Stimulated activated CD4-positive, alpha-beta T cell treated with anti-CD3 and anti-CD28 coated beads, Interleukin-2, amount 100 ng/mL, for 48 hours (primary cell): ENCODE measurements at regions not wholly inside any gene's neighbourhood (a gene's known extent, or its start where the extent isn't known, plus 50 kb on each side); places are given as distances from the start of the nearest gene placed in this dataset.

Experiments used
- DNase-seq, 2 donors: peaks; one replicate each; pipeline ENCODE4 v3.0.0-alpha.2; 2020

DNA sequence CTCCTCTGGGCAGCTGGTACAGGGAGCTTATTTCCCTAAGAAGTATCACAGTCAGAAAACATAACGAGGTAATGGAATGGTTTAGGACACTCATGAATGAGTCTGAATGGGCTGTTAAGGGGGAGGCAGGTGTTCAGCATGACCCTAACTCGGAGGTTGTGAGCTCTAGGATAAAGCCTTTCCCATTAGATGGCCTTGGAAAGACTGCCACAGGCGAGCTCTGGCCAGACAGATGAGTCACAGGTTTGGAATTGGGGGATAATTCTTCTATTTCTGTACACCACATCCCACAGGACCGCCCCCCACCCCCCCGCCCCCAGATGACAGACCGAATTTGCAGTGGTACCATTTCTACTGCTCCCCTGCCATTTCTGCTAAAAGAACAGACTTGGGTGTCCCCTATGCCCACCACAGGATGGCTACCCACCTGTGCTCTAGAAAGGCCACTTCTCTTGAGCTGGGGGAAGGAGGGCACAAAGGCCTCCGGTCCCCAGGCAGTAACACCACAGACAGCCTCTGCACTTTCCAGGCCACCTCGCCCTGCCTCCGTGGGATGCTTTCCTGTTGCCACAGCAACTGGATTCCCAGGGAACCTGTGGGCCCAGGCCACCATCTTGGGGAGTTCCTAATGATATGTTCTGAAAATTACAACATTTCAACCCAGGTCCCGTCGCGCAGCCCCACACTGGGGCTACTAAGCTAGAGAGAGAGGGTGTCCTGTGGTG, 76.7 kb downstream of the TRIM29 start:
- no peak for DNase-seq

DNA sequence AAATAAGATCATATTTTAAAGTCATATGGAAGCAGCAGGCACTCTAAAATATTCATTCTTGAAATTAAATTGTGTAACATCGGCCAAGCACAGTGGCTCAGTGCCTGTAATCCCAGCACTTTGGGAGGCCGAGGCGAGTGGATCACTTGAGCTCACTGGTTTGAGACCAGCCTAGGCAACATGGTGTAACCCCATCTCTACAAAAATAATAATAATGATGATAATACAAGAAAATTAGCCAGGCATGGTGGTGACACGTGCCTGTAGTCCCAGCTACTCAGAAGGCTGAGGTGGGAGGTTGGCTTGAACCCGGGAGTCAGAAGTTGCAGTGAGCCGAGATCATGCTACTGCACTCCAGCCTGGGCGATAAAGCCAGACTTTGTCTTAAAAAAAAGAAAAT, 77.4 kb downstream of the TRIM29 start:
- no peak for DNase-seq

DNA sequence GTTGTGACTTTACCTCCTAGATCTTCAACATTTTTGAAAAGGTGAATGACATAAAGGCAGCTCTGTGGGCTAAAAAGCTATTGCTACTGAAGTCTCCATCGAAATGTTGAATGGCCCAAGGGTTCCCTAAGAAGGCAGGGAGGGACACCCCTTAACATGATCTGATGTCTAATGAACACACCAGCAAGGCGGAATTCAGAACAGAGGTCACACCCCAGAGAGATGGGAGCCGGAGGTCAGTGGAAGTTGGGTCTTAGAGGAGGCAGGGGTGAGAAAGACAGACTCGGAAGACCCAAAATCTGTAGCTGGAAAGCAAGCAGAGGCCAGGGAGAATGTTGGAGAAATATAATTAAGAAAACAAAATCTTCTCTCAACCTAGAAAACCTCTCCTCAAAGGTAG, 79.0 kb downstream of the TRIM29 start:
- DNase-seq: no peak

DNA sequence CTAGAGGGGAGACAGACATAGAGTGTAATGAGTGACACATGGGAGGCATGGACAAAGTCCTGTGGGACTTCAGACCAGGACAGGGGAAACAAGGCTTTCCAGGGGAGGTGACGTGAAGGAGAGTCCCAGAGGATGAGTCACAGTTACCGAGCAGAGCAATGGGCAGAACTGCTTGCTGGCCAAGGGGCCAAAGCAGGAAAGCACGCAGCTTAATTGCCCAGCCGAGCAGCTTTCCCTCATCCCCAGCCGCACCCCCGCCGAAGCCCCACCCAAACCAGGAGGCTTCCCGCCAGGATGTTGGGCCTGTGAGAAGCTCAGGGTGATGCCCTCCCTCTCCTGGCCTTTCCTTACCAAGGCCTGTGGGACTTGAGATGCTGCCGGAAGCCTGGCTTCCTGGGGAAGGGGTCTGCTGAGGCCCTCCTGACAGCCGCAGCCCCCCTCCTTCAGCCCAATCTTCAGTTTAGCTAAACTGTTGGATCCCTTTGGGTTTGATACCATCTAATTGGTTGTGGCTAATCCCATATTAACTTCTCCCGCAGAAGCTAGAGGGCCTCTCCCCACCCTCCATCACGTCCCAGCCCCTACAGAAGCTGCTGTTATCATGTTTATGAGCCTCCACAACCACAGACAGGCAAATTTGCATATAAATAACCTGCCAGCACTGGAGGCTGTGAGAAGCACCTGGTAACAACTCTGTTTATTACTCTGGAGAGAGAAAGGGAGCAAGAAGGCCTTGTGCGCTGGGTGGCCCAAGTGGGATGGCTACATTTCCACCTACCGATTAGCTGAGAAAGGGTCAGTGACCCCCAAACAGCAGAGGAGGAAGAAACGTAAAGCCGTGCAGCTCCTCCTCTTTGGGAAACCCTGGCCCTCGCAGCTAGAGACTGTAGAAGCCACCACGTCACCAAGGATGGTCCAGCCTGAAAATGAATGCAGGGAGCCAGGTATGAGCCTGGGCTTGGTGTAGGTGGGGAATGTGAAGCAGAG, 80.0 kb downstream of the TRIM29 start:
- no peak for DNase-seq

DNA sequence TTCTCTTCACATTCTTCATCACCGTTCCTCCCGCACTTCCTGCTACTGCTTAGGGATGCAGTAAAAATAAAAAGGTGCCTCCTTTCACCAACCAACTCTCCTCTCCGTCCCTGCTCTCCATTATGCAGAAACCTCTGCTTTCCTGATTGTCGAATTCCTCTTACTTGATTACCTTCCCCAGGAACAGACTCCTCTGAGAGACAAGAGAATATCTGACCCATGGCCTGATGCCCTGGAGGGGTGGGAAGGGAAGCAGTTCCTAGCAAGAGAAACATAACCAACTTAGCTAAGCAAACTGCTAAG, 80.9 kb downstream of the TRIM29 start:
- DNase-seq: no peak

DNA sequence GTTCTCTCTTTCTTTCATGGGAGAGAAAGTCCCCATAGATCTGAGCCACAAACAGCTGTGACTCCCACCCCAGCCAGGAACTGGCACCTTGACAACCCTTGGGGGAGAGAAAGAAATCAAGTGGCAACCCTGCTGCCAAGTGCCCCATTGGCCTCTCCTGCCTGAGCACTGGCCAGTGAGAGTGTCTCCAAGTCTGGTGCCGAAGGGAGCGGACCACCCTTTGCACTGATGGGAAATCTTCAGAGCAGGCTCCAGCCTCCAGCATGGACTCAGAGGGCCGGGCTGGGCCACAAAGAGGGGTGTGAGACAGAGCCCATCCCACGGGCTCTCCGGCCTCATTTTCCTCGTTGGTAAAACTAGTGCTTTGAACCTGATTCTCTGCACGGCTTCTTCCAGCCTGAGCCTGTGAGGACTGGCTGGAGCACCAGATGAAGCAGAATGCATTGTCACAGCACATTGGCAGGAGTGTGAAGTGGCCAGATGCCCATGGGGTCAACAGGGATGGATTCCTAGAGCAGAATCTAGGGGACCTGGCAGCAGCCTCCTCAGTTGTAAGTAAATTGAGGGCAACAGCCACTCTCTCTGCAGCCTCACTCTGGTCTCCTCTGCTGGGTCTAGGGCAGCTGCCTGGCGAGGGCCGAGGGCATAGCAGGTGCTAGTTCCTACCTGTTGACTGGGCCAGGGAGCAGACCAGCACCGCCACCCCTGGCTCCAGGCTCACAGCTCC, 81.4 kb downstream of the TRIM29 start:
- no peak for DNase-seq

DNA sequence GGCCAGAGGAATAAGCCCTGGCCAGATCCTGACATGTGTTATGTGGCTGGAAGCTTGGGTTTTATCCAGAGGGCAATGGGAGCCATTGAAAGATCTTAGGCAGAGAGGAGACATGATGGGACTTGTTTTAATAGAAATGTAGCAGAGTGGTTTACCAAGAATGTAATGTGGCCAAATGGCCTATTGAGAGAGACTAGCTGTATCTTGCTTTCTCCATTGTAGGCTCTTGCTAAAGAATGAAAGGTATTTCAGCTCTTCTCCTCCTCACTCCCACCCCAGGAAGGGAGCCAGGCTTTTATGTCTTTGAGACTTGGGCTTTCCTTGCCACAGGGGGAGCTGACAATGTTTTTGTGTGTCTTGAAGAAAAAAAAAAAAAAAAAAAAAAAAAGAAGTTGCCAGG, 82.3 kb downstream of the TRIM29 start:
- DNase-seq: no peak

DNA sequence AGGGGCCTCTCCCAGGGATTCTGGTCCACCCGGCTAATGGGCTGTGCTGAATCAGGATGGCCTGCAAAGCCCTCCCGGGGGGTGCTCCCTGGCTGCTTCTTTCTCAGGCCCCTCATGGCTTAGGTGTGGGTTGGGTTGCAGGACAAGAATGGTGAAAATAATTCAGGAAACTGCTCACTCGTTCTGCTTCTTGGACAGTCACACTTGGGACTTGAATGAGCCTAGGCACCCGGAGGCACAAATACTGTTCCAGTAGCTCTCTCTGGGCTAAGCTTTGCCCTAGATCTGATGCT, 83.2 kb downstream of the TRIM29 start:
- no peak for DNase-seq

DNA sequence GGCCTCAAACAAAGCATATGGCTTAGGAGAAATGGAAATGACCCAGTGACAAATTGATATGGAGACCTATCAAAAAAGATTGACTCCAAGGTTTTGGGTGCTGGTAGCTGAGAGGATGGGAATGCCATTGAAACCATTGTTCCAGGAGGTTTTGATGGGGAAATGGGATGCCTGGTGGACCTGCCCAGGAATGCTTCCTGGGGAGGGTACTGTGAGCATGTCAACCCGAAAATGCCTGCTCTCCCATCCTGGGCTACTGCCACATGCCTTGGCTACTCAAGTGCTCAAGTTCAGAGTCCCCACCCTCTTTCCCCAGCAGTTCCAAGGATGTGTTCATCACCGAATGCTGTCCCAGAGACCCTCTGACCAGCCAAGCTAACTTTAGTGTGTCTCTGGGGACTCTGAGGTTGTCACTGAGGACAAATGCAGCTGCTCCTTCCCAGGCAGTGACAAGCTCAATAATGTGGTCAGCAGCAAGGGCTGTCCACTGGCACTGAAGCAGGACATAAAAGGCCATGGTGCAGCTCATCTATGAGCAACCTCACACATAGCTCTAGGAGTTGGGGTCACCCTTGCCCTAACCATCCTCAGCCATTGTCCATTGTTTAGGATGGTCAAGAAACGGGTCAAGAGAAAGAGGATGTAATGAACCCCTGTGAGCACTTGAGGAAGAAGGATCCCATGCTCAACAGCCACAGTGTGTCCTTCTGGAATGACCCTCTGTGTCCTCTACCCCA, 83.7 kb downstream of the TRIM29 start:
- no peak for DNase-seq

DNA sequence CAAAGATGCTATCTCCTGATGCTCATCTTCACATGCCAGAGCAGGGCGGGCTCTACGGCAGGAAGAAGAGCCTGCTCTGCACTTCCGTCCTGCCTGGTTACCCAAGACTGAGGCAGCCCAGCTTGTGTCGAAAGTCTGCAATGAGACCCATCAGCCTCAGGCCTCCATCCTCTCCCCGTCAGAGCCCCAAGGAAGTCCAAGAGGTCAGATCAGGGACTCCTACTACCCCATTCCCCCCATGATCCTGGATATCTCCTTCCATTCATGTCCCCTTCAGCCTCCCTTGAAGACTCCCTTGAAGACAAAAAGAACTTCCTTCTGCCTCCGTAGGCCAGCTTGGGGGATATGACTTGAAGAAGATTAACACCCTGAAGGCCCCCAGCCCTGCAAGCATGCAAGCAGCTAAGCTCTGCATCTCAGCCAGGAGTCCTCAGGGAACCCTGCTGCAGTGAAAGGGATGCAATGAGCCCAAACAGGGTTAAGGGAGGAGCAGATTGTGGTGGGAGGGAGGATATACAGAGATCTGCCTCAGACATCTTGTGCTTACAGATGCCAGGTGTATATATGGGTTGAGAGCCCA, 85.6 kb downstream of the TRIM29 start:
- DNase-seq: no peak

DNA sequence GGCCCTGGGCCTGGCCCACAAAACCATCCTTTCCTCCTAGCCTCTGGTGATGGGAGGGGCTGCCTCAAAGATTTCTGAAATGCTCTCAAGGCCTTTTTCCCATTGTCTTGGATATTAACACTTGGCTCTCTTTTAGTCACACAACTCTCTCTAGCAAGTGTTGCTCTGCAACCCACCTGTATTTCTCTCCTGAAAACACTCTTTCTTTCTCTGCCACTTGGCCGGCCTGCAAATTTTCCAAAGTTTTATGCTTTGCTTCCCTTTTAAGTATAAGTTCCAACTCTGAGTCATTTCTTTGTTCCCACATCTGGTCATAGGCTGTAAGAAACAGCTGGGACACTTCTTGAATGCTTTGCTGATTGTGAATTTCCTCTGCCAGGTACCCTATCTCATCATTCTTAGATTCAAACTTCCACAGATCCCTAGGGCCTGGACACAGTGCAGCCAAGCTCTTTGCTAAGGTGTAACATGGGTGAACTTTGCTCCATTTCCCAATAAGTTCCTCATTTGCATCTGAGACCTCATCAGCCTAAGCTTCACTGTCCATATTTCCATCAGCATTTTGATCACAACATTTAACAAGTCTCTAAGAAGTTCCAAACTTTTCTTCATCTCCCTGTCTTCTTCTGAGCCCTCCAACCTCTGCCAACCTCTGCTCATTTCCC, 93.8 kb downstream of the TRIM29 start:
- no peak for DNase-seq

DNA sequence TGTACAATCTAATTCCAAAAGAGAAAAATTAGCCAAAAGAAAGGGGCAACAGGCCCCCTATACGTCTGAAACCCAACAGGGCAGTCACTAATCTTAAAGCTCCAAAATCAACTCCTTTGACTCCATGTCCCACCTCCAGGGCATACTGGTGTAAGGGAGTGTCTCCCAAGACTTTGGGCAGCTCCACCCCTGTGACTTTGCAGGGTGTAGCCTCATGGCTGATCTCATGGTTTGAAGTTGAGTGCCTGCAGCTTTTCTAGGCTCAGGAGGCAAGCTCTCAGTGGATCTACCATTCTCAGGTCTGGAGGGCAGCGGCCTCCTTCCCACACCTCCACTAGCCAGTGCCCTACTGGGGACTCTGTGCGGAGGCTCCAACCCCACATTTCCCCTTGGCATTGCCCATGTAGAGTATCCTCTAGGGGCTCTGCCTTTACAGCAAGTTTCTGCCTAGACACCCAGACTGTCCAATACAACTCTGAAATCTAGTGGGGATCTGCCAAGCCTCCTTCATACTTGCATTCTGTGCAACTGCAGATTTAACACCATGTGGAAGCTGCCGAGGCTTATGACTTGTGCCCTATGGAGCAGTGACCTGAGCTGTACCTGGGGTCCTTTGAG, 94.5 kb downstream of the TRIM29 start:
- no peak for DNase-seq

DNA sequence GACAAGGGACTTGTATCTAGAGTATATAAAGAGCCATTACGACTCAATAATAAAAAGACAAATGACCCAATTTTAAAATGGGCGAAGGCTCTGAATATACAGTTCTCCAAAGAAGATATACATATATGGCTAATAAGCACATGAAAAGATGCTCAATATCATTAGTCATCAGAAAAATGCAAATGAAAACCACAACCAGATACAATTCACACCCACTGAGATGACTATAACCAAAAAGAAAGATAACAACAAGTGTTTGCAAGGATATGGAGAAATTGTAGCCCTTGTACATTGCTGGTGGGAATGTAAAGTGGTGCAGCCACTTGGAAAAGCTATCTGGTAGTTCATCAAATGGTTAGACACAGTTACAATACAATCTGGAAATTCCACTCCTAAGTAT, 96.3 kb downstream of the TRIM29 start:
- no peak for DNase-seq

DNA sequence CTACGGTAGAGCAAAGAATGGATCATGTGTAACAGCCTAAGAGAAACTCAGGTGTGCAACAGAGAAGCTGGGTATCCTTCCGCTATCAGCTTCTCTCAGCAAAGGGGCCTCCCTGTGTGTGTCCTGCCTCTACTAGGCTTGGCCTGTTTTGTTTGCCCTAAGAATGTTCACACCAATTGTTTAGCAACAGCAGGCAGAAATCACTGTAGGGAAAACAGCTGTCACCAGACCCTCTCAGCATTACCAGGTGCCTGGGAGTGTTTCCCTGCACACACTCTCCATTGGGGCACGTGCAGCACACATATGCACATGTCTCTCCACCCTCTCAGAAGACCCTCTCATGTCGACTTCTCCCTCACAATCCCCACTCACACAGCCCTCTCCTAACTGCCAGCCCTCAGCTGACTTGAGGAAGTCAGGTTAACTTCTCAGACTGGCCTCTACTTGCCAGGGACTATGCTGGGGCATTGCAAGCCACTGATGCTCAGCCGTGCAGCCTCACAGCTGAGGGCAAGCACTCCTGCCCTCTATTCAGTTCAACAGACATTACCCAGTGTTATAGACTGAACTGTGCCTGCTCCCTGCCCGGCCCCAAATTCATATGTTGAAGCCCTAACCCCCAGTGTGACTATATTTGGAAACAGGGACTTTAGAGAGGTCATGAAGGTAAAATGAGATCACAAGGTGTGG, 97.6 kb downstream of the TRIM29 start:
- DNase-seq: no peak

DNA sequence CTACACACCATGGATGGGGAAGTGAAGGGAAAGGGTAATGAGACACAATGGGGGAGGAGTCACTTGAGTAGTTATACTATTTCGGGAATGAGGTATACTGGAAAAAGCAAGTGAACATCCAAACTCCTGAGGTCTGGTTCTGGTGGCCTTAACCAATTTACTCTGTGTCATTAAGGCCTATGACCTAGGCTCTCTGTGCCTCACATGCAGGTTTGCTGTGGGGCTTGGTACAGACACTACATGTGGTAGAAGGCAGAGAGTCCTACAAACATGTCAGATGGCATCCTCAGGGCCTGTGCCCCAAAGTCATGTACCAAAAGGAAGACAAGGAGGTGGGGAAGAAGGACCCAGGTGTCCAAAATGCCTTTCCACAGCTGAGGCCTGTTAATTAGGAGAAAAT, 98.9 kb downstream of the TRIM29 start:
- DNase-seq: no peak

DNA sequence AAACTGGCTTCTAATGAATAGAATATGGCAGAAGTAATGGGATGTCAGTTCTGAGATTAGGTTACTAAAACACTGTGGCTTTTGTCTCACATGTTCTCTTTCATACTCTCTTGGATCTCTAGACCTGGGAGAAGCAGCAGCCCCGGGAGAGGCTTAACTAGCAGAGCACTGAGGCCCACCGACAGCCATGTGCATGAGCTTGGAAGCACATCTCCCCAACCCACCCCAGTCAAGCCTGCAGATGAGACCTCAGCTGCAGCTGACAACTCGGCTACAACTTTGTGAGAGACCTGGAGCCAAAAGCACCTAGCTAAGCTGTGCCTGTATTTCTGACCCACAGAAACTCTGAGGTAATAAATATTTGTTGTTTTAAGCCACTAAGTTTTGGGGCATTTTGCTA, 100.8 kb downstream of the TRIM29 start:
- no peak for DNase-seq

DNA sequence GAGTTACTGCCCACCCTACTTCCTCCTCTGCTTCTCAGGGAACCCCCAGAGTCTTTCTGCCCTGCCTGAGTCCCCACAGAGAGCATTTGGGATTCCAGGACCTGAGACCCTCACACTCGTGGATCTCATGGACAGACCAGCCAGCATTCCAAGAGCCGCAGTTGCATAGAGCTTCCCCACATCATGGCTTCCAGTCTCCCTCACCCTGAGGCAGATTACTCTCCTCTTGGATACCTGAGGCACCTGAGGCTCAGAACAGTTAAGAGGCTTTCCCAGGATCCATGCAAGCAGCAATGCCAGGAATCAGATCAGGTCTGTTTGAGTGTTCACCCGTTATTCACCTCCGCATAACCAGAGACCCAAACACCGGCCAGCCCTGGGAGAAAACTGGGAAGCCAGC, 102.2 kb downstream of the TRIM29 start:
- DNase-seq: no peak

DNA sequence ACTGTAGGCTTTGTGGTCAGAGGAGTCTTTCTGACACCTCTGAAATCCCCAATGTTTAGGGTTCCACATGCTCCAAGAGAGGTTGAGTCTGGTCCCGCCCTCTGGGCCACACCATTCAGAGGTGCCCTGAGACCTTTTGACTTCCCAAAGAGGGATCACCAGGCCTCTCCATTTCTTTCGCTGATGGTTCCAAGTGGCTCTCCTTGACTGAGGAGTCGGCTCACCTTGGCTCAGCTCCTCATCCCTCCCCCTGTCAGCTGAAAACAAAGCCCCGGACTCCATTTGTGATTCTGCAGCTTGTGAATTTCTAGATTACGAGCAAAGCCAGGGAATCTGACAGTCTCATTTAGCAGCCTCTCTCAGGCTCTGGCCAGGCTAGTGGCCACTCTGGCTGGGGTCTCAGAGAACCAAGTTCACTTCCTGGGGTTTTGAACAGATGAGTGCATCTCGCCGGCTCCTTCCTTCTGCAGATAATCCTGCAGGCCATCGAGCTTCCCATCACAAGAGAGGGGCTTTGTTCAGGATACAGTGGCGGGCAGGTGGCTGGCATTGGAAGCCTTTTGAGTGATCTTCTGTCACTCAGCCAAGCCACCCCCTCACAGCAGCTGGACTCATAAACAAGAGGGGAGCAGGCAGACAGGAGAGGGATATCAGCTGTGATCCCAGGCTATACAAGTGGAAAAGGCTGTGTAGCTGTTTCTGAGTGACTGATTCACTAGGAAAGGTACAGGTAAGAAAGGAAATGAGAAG, 102.9 kb downstream of the TRIM29 start:
- no peak for DNase-seq

DNA sequence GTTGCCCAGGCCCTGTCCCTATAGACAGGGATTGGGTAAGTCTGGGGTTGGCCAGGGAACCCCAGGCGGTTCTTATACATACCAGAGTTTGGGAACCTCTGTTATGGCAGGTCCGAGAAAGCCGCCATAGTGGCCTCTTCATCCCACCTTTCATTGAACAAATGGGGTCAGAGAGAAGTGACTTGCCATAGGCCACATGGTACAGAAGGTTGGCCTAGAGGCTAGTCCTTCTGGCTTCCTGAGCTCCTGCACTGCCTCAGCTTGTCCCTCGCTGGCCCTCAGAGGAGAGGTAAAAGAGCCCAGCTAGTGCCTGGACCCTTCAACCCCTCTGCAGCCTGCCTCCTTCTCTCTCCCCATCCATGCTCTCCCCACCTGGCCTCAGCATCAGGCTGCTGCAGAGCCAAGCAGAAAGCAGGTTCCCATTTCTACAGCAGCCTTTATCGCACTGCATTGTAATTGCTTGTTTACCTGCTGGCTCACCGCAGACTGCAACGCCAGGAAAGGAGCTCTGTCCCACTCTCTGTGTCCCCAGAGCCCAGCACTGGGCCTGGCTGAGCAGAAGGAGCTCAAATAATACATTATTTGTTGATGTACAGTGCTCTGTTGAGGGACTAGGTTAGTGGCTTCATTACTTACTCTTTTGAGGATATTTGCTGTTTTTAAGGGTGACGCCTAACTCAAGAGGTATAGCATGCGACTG, 103.6 kb downstream of the TRIM29 start:
- no peak for DNase-seq
